ENCODE measurements at regions not wholly inside any gene's neighbourhood (a gene's known extent, or its start where the extent isn't known, plus 50 kb on each side); places are given as distances from the start of the nearest gene placed in this dataset.

DNA sequence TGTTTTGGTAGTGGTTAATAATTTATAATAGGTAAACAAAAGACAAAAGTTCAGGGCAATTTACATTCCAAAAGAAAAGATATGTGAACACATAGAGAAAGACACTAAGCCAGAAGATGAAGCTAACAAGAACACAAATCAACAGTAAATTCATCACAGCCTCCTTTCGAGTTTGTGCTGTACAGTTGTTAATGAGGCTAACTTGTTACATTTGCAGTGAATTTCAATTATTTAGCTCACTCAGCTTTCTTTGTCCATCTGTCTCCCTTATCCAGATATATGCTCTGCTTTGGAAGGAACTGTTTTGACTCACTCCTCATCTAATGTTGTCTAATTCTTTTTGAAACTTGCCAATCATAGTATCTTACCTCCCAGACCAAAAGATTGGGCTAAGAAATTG, 423.3 kb upstream of the OLFM3 start:
- TF ChIP-seq YY1 (IDR thresholded peaks at IDR 0.05; ENCODE audit: insufficient read depth, insufficient read length) (no peak), ZNF274 (IDR thresholded peaks at IDR 0.05; ENCODE audit: low read depth, low read length) (no peak)
